LNCAP (cell line): ENCODE measurements at regions not wholly inside any gene's neighbourhood (a gene's known extent, or its start where the extent isn't known, plus 50 kb on each side); places are given as distances from the start of the nearest gene placed in this dataset.

Experiments used
- TF ChIP-seq, protein P1 (sequence below): fragments of 450-650 bp; IDR thresholded peaks from 2 replicates; pipeline ENCODE4 v1.5.1; 2017; ENCODE audit warnings: mild to moderate bottlenecking

DNA sequence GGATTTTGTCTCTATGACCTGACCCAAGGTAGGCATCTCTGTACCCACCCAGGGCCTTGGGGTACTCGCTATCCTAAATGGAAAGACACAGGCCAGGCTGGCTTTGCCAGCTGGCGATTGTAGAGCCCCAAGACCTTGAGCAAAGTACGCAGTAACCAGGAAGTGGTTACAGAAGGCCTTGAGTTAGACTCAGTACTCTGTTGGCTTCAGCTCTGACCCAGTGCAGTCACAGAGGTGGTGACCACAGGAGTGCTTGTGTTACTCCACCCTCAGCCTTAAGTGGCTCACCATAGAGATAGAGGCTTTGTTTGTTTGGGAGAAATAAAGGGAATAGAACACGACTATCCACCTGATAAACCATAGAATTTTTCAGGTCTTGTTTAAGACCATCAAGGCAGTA lies 880.5 kb upstream of the POU3F4 start:
- TF ChIP-seq, protein P1, sequence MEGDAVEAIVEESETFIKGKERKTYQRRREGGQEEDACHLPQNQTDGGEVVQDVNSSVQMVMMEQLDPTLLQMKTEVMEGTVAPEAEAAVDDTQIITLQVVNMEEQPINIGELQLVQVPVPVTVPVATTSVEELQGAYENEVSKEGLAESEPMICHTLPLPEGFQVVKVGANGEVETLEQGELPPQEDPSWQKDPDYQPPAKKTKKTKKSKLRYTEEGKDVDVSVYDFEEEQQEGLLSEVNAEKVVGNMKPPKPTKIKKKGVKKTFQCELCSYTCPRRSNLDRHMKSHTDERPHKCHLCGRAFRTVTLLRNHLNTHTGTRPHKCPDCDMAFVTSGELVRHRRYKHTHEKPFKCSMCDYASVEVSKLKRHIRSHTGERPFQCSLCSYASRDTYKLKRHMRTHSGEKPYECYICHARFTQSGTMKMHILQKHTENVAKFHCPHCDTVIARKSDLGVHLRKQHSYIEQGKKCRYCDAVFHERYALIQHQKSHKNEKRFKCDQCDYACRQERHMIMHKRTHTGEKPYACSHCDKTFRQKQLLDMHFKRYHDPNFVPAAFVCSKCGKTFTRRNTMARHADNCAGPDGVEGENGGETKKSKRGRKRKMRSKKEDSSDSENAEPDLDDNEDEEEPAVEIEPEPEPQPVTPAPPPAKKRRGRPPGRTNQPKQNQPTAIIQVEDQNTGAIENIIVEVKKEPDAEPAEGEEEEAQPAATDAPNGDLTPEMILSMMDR: no peak

DNA sequence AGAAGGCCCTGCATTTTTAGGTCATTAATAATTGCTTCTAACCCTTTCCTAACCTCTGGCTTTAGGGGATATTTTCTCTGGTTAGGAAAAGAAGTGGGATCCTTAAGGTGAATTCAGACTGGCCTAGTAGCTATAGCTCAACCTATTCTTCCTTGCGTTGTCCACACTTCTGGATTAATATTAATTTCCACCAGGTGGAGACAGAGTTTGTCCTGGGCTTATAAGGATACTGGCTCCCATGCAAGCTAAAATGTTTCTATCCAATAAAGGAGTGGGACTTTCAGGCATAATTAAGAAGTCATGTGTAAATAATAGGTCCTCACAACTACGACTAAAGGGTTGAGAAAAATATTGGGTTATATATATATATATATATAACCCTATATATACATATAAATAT lies 860.0 kb upstream of the POU3F4 start:
- TF ChIP-seq, protein P1: peak; percentile 14; the same call in 1 of the 2 replicates

DNA sequence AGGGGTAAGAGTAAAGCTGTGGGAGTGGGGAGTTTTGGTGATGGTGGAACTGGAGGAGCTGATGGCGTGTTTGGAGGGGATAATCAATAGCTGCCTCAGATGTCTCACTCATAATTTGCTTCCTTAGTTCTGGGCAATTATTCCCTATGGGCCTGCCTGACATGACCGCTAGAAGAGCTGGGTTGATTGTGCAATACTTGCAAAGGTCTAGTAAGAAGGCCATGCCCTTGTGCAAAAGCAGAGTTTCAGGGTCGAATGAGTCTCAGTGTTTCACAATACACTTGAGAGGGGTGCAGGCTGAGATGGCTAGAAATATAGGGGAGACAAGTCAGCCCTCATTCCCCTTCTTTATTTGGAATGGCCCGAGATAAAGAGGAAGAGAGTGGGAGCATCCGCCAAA lies 858.4 kb upstream of the POU3F4 start:
- TF ChIP-seq, protein P1: no peak

DNA sequence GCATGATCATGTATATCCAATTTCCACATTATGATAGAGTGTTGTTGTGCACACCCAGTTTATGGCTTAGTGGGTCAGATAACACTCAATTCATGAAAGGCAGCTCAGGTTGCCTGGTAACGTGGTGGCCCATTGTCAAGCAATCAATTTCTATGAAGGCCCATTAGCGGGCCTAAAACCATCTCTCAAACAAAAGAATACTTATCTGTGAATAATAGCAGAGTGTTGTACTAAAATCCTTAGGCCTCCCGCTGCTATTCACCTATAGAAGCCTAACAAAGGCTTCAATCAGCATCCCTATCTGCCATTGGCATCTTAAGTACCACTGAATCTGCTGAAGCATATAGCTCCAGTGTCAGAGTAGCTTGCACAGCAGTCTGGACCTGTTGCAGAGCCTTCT lies 849.6 kb upstream of the POU3F4 start:
- TF ChIP-seq, protein P1: no peak

DNA sequence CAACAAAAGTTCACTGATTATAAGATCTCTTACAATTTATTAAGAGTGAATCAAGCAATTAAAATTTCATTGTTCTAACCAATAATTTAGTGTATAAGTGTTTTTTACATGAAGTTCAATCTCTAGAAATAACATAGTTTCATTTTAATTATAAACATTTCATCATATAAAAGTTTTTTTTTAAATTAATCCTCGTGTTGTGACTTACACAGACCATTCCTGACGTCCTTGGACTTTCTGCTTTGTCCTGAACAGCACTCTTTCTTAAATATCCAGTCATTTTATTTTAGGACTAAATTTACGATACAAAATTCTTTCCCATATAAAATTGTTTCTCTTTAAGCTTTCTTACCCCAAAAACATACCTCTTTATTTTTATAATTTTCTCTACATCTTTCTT lies 841.7 kb upstream of the POU3F4 start:
- TF ChIP-seq, protein P1: no peak

DNA sequence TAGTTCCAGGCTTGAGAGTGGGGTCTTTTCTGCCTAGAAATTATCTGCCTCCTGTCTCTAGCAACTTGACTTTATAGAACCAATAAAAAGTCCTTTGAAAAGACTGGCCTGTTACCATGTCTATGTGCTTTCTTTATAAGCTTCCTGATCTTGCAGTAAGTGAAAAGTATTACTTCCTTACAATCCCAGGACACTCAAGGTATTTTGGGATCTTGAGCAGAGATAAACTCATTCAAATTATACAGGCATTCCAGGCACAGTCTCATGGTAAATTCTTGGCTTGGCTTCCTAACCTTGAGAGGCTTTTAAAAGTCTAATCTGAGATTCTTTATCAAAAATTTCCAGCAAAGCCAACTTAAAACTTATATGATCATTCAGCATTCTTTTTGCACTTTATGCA lies 833.0 kb upstream of the POU3F4 start:
- TF ChIP-seq, protein P1: no peak

DNA sequence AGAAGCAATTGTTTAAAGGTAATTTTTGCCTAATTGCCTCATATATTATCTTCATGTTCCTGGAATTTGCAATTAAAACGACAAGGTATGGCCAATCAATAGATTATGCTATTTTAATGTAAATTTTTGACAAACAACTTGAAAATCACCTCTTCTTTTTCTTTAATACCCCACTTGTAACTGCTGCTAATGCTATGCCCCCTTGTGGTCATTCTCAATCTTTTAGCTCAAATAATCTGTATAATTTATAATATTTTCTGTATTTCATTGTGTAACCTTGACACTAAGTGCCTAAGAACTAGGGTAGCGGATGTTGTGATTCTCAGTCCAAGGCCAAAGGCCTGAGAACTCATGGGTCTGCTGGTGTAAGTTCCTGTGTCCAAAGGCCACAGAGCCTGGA lies 831.7 kb upstream of the POU3F4 start:
- TF ChIP-seq, protein P1: peak; percentile 28; the same call in 1 of the 2 replicates

DNA sequence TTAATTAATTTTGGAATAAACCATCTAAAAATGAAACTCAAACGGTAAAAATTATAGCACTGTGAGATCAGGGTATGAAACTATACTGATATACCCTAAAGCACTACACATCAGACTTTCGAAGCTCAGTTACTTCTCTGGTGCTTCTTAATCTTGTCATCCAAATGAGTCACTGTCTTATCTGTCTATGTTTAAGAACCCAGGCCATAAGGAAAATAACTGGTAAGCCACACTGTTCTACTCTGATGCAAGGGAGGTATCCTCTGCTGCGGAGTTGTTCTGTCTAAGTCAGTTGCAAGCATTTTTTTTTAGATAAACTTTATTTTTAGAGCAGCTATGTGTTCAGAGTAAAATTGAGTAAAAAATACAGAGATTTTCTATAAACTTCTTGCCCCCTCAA lies 830.8 kb upstream of the POU3F4 start:
- TF ChIP-seq, protein P1: no peak
